ENCODE measurements at regions not wholly inside any gene's neighbourhood (a gene's known extent, or its start where the extent isn't known, plus 50 kb on each side); places are given as distances from the start of the nearest gene placed in this dataset.
"Not testable (repeated sequence)": the region's sequence is repeated elsewhere in the genome, so short reads cannot be mapped to it uniquely, and the experiment has no call there.

DNA sequence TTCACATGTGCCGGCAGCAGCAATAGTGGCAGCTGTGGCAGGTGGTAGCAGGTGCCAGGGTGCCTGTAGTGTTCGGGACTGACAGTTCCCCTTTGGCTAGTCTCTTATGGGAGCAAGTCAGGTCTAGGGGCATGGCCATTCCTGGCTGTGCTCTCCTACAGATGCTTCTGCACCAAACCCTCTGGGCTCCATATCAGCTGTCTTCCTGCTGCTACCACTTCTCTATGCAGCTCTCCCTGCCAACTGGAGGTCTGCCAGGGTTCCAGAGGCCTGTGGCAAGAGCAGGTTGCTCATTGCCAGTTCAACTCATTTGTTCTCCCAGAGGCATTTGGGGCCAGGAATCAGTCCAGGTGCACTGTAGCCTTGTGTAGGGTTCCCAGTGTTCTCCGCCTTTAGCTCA, 473.7 kb downstream of the JRKL start:
- FAIRE-seq (no peak), DNase-seq (ENCODE audit: insufficient read length, low spot score) (no peak)
- TF ChIP-seq POLR2A (IDR thresholded peaks at IDR 0.05; ENCODE audit: low read depth, low read length) = no peak

DNA sequence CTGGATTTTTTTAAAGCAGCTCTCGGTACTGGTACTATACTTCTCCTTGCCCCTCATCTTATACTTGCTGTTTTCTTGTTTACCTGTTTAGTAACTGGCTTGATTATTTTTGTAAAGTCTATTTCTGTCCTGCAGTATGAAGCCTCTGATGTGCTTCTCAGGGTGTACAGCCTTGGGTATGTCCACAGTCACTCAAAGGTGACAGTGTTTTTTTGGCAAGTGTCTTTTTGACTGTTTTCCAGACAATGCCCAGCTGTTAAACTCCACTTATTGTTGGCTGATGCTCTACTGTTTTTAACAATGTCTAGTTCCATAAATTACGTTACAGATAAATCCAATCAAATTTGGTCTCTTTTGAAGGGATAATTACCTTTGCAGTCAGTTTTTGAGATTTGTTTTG, 475.2 kb downstream of the JRKL start:
- DNase-seq (ENCODE audit: insufficient read length, low spot score) (no peak), FAIRE-seq (no peak)
- TF ChIP-seq POLR2A (IDR thresholded peaks at IDR 0.05; ENCODE audit: low read depth, low read length) = no peak

DNA sequence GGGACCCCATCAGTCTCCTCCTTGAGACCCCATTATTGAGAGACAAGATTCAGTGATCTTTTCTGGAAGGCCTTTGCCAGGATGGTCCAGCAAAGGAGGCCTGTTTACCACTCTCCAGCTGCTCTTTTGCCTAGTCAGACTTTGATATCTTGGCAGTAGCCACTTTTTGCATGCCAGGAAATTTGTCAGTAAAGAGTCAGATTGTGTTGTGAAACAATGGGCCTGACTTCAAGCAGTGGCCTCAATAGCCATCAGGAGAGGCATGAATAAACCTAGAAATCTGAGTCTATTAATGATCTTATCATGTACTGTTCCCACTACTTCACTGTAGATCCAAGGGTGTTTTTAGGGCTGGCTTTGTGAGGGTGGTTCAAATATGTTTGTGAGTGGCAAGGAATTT, 479.4 kb downstream of the JRKL start:
- no peak for DNase-seq (ENCODE audit: insufficient read length, low spot score)
- no peak for FAIRE-seq
- TF ChIP-seq POLR2A (IDR thresholded peaks at IDR 0.05; ENCODE audit: low read depth, low read length) = no peak

DNA sequence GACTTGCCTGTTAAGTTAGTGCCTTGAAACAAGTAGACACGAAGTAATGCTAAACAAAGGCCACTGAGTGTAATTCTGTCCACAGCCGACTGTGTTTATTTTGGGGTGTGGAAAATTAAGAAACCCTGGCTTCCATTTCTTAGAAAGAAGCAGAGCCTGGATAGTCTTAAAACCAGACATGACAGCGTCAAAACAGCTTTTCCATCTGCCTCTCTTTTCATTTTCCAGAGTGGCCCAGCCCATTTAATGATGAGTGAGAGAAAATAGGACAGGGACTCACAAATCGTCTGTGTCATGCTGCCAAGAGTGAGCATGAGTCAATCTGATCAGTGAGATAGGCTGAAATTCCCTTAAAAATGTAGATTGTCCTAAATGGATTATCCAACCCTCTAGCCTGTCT, 485.9 kb downstream of the JRKL start:
- TF ChIP-seq POLR2A (IDR thresholded peaks at IDR 0.05; ENCODE audit: low read depth, low read length) = no peak
- DNase-seq (ENCODE audit: insufficient read length, low spot score) (no peak), FAIRE-seq (no peak)

- no peak for TF ChIP-seq POLR2A (IDR thresholded peaks at IDR 0.05; ENCODE audit: low read depth, low read length)
Observed at GRCh38 chr11:96878299-96879051, 488.7 kb downstream of the JRKL start.

GRCh38 chr11:96882622-96883021, 492.8 kb downstream of the JRKL start:
- DNase-seq (ENCODE audit: insufficient read length, low spot score); FAIRE-seq: not testable (repeated sequence)

More at GRCh38 chr11:96878299-96879051, 488.7 kb downstream of the JRKL start:
- FAIRE-seq (no peak), DNase-seq (ENCODE audit: insufficient read length, low spot score) (no peak)

GRCh38 chr11:96885405-96885804, 495.6 kb downstream of the JRKL start:
- FAIRE-seq (no peak), DNase-seq (ENCODE audit: insufficient read length, low spot score) (no peak)
- TF ChIP-seq POLR2A (IDR thresholded peaks at IDR 0.05; ENCODE audit: low read depth, low read length) = no peak

GRCh38 chr11:96885912-96886311, 496.1 kb downstream of the JRKL start:
- FAIRE-seq (no peak), DNase-seq (ENCODE audit: insufficient read length, low spot score) (no peak)
- no peak for TF ChIP-seq POLR2A (IDR thresholded peaks at IDR 0.05; ENCODE audit: low read depth, low read length)

- no peak for TF ChIP-seq POLR2A (IDR thresholded peaks at IDR 0.05; ENCODE audit: low read depth, low read length)
- FAIRE-seq = no peak
- no peak for DNase-seq (ENCODE audit: insufficient read length, low spot score)
Observed at GRCh38 chr11:96893988-96894387, 504.2 kb downstream of the JRKL start.

GRCh38 chr11:96894587-96894986, 504.8 kb downstream of the JRKL start:
- no peak for DNase-seq (ENCODE audit: insufficient read length, low spot score)
- no peak for TF ChIP-seq POLR2A (IDR thresholded peaks at IDR 0.05; ENCODE audit: low read depth, low read length)
- FAIRE-seq = no peak

GRCh38 chr11:96899971-96900370, 510.2 kb downstream of the JRKL start:
- DNase-seq (ENCODE audit: insufficient read length, low spot score) (no peak), FAIRE-seq (no peak)
- no peak for TF ChIP-seq POLR2A (IDR thresholded peaks at IDR 0.05; ENCODE audit: low read depth, low read length)

DNA sequence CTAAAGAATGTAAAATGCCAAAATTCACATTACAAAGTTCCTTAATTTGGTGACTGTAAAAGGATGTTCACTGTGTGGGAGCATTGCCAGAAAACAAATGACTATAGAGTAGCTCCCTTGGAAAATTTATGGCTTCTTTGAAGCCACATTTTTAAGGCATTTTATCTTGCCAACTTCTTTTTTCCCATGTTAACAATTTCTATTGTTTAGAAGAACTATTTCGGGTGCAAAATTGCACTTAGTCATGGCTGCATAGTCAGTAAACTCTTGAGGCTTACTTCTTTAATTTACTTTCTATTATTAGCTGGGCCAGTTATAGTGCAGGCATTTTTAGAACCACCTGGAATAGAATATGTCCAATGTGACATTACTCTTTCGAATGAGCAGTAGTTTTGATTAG, 515.3 kb downstream of the JRKL start:
- FAIRE-seq = no peak
- DNase-seq (ENCODE audit: insufficient read length, low spot score) = no peak
- no peak for TF ChIP-seq POLR2A (IDR thresholded peaks at IDR 0.05; ENCODE audit: low read depth, low read length)

DNA sequence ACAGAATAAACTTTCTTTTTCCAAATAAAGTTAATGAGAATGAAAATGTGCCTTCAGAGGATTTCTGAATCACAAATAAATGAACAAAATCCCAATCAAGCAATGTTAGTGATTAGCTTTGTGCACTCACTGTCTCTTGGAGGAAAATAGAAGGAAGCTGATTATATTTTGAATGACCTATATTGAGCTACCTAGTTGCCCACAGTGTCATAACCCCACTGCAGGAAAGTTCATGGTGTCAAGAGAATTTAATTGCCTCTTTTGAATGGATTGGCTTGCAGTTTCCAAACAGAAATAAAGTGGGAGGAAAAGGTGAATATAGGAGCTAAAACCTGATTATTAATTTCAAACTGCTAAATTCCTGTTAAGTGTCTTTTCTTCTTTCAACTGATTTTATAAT, 515.9 kb downstream of the JRKL start:
- FAIRE-seq (no peak), DNase-seq (ENCODE audit: insufficient read length, low spot score) (no peak)
- no peak for TF ChIP-seq POLR2A (IDR thresholded peaks at IDR 0.05; ENCODE audit: low read depth, low read length)

GRCh38 chr11:96906476-96906875, 516.7 kb downstream of the JRKL start:
- DNase-seq (ENCODE audit: insufficient read length, low spot score) (no peak), FAIRE-seq (no peak)
- TF ChIP-seq POLR2A (IDR thresholded peaks at IDR 0.05; ENCODE audit: low read depth, low read length) = no peak

- no peak for TF ChIP-seq POLR2A (IDR thresholded peaks at IDR 0.05; ENCODE audit: low read depth, low read length)
- no peak for DNase-seq (ENCODE audit: insufficient read length, low spot score)
- no peak for FAIRE-seq
Observed at GRCh38 chr11:96925862-96926261, 536.0 kb downstream of the JRKL start.

- no peak for DNase-seq (ENCODE audit: insufficient read length, low spot score)
- no peak for FAIRE-seq
- TF ChIP-seq POLR2A (IDR thresholded peaks at IDR 0.05; ENCODE audit: low read depth, low read length) = no peak
Observed at GRCh38 chr11:96940227-96940626, 550.4 kb downstream of the JRKL start.
